GM19372 (cell line): ENCODE measurements at regions not wholly inside any gene's neighbourhood (a gene's known extent, or its start where the extent isn't known, plus 50 kb on each side); places are given as distances from the start of the nearest gene placed in this dataset.

Experiments
- ATAC-seq: cut with Tn5 transposase; IDR thresholded peaks from one replicate; pipeline ENCODE4 v1.9.1; 2021; ENCODE audit warnings: mild to moderate bottlenecking, low read depth, moderate library complexity; ENCODE audit not compliant: unreplicated experiment

DNA sequence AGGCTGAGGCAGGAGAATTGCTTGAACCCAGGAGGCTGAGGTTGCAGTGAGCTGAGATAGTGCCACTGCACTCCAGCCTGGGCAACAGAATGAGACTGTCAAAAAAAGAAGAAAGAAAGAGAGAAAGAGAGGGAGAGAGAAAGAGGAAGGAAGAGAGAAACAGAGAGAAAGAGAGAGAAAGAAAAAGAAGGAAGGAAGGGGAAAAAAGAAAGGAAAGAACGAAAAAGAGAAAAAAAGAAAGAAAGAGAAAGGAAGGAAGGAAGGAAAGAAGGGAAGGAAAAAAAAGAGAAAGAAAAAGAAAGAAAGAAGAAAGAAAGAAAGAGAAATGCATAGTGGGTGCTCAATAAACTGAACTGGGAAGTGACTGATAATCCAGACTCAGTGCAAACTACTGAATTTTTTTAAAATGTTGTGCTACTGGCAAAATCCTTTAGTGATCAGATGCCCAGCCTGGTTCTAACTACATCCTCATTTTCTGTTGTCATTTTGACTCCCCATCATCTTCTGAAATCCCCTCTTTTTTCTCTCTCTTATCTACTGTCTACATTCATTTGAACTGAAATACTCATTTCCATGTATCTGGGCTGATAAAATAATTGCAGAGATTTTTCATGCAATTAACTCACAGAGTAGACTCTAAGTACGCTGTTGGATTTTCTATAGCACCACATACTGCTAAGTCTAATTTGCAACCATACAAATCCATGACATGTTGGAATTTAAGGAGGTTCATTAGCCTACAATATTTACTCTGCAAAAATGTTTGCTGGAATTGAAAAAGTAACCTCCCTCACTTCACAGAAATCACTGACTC lies 85.3 kb upstream of the HIVEP1 start:
- ATAC-seq: no peak

DNA sequence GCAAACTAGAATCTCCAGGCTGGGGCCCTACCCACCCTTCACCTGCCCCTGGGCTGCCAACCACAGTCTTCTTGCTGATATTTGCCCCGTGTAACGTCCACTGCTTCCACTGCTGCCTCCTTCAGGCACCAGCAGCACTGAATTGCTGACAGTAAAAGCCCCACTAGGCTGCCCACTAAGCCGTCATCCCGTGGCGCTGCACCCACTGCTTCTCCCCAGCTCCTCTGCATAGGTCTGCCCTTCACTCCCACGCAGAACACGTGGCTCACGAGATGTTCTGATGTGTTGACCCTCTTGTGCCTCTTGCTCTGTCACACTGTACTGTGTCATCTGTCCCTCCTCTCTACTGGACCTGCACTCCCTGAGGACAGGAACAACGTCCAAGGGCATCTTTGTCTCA lies 86.3 kb upstream of the HIVEP1 start:
- no peak for ATAC-seq

DNA sequence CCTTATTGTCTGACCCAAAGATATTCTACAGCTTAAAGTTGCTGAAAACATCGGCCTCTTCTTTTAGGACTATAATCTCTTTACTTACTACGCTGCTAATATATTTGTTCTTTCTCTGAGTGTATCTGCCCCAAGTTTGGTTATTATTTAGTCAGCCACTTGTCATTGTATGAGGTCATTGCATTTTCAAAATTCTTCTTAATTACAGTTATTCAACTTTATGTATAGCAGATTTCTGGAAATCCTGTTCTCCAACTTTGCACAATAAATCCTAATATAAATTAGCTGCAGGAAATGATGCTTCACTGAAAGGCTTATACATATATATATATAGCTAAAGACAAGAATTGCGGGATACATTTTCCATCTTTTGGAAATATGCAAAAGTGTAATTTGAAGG lies 88.5 kb upstream of the HIVEP1 start:
- no peak for ATAC-seq

DNA sequence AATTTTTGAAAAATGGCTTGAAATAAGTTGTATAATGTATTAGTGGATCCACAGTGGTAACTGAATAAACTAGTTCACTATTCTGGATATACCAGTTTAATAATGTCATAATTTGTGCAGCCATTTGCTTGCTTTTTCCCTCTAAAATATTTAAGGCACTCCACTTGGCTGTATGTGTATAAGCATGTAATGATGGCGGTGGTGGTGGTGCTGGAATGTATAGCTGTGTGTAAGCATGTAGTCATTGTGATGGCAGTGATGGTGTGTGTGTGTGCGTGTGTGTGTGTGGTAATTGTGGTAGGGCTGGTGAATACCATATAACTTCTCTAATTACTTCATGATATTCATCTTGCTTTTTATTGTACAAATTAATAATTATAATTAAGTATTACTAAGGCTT lies 89.2 kb upstream of the HIVEP1 start:
- ATAC-seq: no peak

DNA sequence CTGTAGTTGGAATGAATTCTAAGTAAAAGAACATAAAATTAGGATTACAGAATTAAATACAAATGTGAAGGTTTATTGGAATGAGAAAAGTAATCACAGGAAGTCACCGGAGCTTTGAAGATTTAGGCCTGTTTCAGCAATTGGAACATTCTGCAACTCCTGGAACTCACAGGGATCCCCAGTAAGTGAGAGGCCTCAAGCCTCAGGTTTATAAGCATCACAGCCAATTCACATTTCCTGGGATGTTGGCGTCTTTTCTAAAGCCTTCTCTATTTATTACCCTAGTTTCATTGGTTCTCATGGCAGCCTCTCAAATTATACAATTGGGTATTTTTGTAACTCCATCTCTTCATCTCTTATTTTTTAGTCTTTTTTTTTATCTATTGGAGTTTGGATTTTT lies 90.4 kb upstream of the HIVEP1 start:
- ATAC-seq: no peak

DNA sequence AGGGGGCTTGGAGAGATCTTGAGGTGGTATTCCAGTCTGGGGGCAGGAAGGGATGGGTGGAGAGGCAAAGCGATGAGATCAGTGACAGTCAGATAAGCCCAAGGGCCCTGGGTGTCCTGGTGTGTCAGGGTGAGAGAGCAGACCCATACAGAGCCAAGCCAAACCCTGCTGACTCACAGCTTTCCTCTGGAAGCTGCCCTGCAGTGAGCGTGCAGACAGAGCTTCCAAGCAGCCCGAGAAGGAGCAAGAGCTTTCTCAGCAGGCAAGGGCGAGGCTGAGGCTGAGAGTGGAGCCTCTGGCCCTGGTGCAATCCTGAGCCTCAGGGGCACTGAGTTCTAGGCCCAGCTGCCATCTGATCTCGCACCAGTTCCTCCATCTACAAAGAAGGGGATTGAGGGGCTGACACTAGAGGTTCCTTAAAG lies 91.1 kb upstream of the HIVEP1 start:
- no peak for ATAC-seq

DNA sequence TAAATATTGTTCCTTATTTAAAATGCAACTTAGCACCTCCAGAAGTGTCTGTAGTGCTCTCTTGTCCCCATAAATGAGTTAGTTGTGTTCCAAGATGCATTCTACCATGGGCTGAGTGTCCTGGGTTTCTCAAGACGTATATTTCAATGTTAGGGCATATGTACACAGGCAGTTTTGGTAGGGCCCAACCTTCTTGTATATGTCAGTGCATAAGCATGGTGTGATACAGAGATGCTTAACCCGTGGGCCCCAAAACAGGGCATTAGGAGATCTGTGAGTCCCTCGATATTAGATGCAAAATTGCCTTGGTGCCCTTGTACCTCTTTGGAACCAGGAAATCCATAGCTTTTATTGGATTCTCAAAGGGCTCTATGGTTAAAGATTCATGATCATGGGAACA lies 91.5 kb upstream of the HIVEP1 start:
- no peak for ATAC-seq

DNA sequence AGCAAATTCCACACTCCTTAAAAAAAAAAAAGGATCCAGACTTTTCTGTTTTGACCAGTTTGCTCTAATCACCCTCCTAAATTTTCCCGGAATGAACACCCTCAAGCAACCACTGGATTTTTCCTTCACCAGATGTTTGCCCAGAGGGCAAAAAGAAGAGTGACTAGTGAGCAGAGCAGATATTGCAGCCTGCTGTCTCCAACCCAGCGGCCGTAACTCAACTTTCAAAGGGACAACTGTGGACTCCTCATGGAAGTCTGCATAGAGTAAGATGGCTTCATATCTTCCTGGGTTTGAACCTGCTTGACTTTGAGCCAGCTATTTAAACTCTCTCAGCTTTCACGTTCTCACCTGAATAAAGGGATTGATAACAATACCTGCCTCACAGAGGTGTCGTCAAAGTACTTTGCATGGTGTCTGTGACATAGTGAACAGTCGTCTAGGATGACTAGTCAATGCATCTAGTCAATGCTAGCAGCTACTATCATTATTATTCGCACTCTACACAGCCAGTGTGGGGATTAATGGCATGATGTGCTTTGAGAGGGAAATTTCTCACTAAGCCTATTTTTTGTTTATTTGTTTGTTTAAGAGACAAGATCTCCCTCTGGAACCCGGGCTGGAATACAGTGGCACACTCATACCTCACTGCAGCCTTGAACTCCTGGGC lies 92.2 kb upstream of the HIVEP1 start:
- no peak for ATAC-seq

DNA sequence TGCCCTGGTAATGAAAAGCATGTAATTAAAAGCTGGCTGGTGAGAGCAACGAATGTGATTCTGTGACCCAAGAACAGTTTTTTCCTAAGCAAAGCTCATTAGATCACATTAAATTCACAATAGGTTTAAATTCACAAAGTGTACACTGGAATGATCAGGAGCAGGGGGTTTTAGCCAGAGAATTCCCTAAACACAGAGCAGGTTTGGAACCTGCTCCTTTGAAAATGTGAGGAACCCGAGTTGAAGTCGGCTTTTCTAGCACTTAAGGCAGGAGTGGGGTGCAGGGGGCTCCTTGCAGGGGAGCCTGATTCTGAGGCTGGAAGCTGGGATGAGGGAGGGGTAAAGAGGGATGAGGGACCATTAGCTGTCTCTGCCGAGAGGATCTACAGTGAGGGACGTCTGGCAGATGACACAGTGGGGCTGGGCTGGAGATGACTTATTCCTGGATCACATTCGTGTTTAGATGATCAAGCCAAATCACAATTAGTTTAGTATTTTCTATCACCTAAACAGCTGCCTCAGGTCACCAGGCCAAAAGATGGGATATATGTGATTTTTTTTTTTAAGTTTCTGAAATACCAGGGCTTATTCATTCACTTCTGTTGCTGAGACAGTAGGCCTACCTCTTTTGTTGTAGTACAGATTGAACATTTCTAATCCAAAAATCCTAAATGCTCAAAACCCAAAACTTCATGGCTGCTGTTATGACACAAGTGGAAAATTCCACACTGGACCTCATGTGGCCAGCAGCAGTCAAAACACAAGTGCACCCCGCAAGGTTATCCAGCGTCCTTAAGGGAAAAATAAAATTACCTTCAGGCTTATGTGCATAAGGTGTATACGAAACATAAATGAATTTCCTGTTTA lies 93.1 kb upstream of the HIVEP1 start:
- no peak for ATAC-seq

DNA sequence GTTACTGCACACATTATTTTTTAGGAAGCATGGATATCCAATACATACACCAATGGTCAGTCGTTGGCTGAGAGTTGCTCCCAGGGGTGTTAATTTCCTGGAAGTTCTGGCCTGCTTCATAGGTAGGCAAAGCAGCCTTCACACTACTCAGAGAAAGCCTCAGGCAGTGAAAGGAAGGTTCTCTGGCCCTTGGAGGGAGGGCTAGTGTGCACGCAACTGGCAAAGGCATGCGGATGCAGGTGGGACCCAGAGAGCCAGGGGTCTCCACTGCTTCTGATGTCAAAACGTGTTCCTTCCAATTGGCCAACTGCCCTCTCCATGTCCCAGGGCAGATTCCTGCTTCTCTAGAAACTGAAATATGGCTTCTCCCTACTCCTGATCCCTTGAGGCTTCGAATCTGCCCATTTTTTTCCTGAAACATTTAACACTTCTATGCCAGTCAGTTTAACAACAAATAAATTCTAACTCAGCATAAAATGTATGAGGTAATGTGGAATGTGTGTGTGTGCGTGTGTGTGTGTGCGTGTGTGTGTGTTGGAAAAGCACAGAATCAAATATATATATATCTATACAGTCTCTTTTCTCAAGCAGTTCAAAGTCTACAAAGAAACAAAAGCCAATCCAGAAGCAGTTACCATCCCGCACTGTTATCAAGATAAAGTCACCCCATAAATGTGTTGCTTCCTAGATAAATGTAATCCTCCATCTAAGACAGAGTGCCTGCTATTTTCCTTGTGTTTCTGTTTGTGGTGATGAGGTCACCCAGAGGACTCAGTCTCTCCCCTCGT lies 94.0 kb upstream of the HIVEP1 start:
- no peak for ATAC-seq

DNA sequence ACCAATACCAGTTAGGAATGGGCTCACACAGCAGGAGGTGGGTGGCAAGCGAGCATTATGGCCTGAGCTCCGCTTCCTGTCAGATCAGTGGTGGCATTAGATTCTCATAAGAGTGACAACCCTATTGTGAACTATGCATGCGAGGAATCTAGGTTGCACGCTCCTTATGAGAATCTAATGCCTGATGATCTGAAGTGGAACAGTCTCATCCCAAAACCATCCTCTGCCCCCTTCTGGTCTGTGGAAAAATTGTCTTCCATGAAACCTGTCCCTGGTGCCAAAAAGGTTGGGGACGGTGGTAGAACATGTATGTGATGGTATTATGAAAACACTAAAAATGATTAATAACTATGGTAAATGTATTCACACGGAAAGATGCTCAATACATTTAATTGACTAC lies 99.7 kb upstream of the HIVEP1 start:
- ATAC-seq: no peak

DNA sequence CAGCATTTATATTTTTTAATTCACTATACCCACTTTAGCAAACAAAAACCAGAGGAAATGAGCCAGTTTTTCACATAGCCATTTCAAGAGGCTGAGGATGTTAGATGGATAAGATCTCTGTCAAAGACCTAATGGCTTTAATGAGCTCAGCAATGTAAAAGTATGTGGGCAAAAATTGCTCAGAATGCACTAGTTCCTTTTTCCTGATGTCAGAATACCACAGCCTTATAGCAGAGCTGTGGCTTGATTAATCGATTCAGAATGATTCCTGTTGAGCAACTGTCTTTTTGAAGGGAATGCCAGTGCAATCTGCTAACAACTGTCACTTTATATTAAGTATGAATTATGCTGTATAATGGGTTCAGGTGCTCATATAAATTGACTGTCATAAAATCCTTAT lies 100.6 kb upstream of the HIVEP1 start:
- no peak for ATAC-seq

DNA sequence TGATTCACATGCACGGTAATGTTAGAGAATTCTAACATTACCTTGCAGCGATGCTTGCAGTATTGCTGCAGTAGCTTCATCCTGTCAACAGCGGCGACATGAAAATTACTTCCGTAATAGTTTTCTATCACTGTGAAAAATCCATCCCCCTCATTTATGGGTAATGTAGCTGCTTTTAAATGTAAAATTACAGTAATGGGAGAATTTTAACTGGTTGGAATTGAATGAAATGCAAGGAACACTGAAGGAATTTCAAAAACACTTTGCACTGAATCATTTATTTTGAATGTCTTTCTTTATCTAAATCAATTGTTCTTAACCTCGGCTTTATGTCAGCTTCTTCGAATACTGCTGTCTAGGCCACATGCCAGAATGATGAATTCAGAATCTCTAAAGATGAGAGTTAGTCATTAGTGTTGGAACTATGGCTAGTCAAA lies 102.4 kb upstream of the HIVEP1 start:
- no peak for ATAC-seq

DNA sequence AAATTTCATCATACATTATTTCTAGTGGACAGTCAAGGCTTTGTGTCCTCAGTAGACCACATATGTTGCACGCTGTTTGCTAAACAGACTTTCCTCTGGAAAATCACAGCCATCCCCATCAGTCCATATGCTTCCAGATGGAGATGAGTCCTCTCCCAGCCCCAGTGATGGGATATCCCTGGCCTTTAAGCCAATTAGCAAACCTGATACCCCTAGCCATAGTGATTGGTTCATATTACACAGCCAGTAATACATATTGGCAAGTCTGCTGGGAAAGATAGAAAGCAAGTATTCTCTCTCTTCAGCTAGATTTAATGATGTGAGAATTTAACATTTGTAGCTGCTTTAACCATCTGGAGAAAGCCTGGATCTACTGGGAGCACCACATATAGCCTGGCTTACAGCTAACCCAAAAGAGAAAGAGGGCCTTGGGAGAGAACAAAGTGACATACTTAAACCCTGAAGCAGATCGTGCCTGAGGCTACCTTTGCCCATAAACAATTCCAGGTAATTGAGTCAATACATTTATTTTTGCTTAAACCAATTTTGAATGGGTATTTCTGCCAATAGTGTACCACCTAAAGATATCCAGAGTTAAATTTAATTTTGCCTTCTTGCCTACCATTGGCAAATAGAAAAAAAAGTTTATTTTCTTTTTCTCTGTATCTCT lies 103.5 kb upstream of the HIVEP1 start:
- ATAC-seq: no peak

DNA sequence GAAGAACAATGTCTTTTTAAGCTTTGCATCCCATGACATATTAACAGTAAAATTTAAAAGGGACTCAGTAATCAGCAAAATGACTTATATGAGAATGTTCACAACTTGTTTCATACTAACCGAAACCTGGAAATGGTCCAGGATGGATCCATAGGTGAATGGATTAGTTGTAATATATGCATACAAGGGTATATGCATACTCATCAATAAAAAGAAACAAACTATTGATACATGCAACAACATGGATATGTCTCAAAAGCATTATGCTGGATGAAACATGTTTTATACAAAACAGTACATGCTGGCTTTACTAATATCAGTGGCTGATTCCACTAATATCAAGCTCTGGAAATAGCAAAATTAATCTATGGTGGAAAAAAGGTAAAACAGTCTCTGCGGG lies 108.5 kb upstream of the HIVEP1 start:
- no peak for ATAC-seq

DNA sequence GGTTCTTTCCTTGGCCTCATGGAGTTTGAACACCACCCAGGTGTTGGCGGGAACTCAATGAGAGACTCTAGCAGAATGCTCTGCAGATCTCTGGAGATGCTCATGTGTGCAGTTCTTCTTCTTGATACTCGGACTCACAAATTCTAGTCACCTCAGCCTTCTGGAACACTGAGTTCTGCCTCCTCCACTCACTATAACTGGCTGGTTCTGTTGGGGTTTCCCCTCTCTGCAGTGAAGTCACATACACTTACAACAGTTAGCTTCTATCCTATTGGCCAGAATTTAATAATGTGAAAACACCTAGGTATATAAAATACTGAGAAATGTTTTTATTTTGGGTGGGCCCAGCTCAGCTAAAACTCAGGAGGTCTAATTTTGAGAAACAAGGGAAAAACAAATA lies 109.6 kb upstream of the HIVEP1 start:
- ATAC-seq: no peak

DNA sequence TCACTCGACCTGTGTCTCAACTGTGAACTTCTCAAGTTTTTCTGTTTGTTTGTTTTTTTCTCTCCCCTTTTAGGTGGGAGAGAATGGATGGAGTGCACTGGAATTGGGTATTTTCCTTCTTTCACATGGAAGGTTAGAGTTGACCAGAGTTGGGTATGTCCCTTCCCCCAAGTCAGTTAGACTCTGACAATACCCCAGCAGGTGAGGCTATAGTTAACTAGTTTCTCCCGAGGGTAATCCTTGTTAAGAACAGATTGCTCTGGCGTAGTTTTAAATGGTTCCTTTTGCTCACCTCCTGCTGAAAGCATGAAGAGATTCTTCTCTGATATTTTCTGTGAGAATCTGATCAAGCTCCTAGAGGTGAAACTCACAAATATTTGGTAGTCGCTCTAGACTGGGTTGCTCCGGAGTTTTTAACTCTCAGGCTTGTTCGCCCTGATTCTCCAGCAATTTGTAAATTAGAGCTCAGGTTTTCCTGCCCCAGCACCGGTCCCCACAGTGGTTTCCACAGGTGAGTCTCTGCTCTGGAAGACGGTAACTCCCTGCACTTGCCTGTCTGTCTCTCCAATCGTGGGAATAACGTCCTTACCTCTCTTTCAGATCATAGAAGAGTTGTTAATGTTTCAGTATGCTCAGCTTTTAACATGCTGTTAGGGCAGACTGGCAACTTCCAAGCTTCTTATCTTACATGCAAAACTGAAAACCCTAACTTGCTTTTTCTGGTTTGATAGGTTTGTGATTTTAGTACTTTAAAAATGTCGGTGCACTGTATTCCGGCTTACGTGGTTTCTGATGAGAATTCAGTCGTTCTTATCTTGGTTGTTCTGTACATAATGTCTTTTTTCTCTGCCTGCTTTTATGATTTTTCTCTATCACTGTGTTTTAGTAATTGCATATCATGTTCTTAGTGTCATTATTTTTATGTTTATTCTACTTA lies 111.2 kb upstream of the HIVEP1 start:
- ATAC-seq: no peak

DNA sequence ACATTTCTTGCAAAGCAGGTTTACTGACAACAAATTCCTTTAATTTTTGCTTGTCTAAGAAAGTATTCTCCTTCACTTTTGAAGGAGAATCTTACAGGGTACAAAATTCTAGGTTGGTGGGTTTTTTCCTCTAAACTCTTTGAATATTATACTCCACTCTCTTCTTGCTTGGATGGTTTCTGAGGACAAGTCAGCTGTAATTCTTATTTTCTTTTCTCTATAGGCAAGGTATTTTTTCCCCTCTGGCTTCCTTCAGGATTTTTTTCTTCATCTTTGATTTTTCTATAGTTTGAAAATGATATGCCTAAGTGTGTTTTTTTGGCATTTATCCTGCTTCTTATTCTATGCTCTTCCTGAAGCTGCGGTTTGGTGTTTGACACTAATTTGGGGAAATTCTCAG lies 112.5 kb upstream of the HIVEP1 start:
- ATAC-seq: no peak

DNA sequence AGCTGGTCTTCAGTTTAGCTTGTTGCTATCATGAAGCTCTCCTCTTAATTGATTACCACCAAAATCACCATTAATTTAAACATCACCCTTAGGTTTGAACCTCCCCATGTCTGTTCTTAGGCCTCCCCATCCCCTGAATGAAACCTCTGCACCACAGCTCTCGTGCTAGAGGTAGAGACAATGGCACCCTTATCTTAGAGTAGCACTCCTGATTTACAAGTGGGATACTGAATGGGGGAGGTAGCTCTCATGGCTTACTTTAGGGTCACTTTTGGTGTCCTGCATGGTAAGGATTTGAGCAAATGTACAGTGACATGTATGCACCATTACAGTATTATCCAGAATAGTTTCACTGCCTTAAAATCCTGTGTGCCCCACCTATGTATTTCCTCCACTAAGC lies 115.6 kb upstream of the ADTRP start:
- ATAC-seq: no peak
